HG03378 (cell line): ENCODE measurements at regions not wholly inside any gene's neighbourhood (a gene's known extent, or its start where the extent isn't known, plus 50 kb on each side); places are given as distances from the start of the nearest gene placed in this dataset.
A peak's percentile ranks its signal among the peaks of the same experiment; 100 is the strongest.
"Not testable (repeated sequence)": the region's sequence is repeated elsewhere in the genome, so short reads cannot be mapped to it uniquely, and the experiment has no call there.

ENCODE experiments used
- ATAC-seq: cut with Tn5 transposase; IDR thresholded peaks from one replicate; pipeline ENCODE4 v1.9.1; 2021; ENCODE audit warnings: mild to moderate bottlenecking, moderate library complexity; ENCODE audit not compliant: unreplicated experiment

- ATAC-seq: no peak
These were observed 349.9 kb upstream of the CCNH start for GRCh38 chr5:87762631-87763030.

- ATAC-seq: no peak
These were observed 344.2 kb upstream of the CCNH start for GRCh38 chr5:87756951-87757350.

GRCh38 chr5:87755360-87755759, 342.6 kb upstream of the CCNH start:
- no peak for ATAC-seq

GRCh38 chr5:87754009-87754757, 341.5 kb upstream of the CCNH start:
- no peak for ATAC-seq

- no peak for ATAC-seq
These were observed 339.6 kb upstream of the CCNH start for GRCh38 chr5:87752362-87752761.

GRCh38 chr5:87751824-87752223, 339.1 kb upstream of the CCNH start:
- ATAC-seq: no peak

GRCh38 chr5:87746891-87747377, 334.2 kb upstream of the CCNH start:
- ATAC-seq: no peak

GRCh38 chr5:87746341-87746740, 333.6 kb upstream of the CCNH start:
- ATAC-seq: no peak

GRCh38 chr5:87741881-87742280, 329.2 kb upstream of the CCNH start:
- ATAC-seq: no peak

GRCh38 chr5:87735923-87736322, 323.2 kb upstream of the CCNH start:
- no peak for ATAC-seq

GRCh38 chr5:87733897-87734296, 321.2 kb upstream of the CCNH start:
- ATAC-seq: no peak

GRCh38 chr5:87732875-87733768, 320.4 kb upstream of the CCNH start:
- ATAC-seq: no peak

- no peak for ATAC-seq
These were observed 317.1 kb upstream of the CCNH start for GRCh38 chr5:87729781-87730180.

- ATAC-seq: no peak
These were observed 309.6 kb upstream of the CCNH start for GRCh38 chr5:87722286-87722685.

- ATAC-seq: not testable (repeated sequence)
These were observed 305.6 kb upstream of the CCNH start for GRCh38 chr5:87718224-87718925.

GRCh38 chr5:87717761-87718160, 305.0 kb upstream of the CCNH start:
- ATAC-seq: no peak

GRCh38 chr5:87705876-87706275, 293.1 kb upstream of the CCNH start:
- no peak for ATAC-seq

GRCh38 chr5:87686975-87687374, 274.2 kb upstream of the CCNH start:
- peak; percentile 96 for ATAC-seq

GRCh38 chr5:87686018-87686417, 273.3 kb upstream of the CCNH start:
- ATAC-seq: no peak

- ATAC-seq: no peak
These were observed 261.5 kb upstream of the CCNH start for GRCh38 chr5:87674235-87674634.

GRCh38 chr5:87671146-87671545, 258.4 kb upstream of the CCNH start:
- no peak for ATAC-seq
